GM10248 (cell line): ENCODE measurements at regions not wholly inside any gene's neighbourhood (a gene's known extent, or its start where the extent isn't known, plus 50 kb on each side); places are given as distances from the start of the nearest gene placed in this dataset.

ENCODE experiments used
- CTCF ChIA-PET: fragments of 300-600 bp; sonication (Branson Sonifier 250); formaldehyde crosslinking; extraction: SDS; loops from one replicate; lab custom pipeline; 2021; ENCODE audit warnings: antibody characterized with exemption; lab: Yijun Ruan, JAX
- POLR2A ChIA-PET: fragments of 350-650 bp; sonication (Branson Sonifier 250); formaldehyde crosslinking; extraction: SDS; loops from one replicate; lab custom pipeline; 2020; ENCODE audit warnings: antibody characterized with exemption; lab: Yijun Ruan, JAX
- DNase-seq: peaks from one replicate; pipeline ENCODE4 v3.0.0; 2012; ENCODE audit errors: extremely low spot score
- TF ChIP-seq, protein P1 (sequence below): IDR thresholded peaks from 2 replicates; pipeline ENCODE4 v1.5.1; 2012; ENCODE audit warnings: mild to moderate bottlenecking, low read depth; ENCODE audit errors: extremely low read depth, missing control alignments, control extremely low read depth

DNA sequence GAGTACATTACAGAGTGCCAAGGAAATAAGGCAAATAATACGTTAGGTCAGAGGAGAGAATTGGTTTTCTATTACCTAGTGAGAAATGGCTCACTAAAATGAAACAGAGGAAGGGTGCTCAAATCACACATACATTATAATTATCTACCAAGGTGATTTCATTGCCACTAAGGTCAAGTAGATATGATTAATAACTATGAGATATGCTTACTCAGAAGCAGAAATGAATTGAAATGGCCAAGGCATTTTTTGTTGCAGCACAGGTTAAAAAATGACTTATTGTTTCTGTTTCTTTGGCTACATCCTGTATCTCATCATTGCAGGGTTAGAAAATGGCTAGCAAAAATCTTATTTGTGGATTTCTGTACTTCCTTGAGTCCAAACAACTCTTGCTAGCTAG is 154.5 kb upstream of the GORAB start:
- ChIA-PET CTCF (no interaction called here), POLR2A (no interaction called here)
- DNase-seq: no peak
- TF ChIP-seq, protein P1, sequence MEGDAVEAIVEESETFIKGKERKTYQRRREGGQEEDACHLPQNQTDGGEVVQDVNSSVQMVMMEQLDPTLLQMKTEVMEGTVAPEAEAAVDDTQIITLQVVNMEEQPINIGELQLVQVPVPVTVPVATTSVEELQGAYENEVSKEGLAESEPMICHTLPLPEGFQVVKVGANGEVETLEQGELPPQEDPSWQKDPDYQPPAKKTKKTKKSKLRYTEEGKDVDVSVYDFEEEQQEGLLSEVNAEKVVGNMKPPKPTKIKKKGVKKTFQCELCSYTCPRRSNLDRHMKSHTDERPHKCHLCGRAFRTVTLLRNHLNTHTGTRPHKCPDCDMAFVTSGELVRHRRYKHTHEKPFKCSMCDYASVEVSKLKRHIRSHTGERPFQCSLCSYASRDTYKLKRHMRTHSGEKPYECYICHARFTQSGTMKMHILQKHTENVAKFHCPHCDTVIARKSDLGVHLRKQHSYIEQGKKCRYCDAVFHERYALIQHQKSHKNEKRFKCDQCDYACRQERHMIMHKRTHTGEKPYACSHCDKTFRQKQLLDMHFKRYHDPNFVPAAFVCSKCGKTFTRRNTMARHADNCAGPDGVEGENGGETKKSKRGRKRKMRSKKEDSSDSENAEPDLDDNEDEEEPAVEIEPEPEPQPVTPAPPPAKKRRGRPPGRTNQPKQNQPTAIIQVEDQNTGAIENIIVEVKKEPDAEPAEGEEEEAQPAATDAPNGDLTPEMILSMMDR: no peak

DNA sequence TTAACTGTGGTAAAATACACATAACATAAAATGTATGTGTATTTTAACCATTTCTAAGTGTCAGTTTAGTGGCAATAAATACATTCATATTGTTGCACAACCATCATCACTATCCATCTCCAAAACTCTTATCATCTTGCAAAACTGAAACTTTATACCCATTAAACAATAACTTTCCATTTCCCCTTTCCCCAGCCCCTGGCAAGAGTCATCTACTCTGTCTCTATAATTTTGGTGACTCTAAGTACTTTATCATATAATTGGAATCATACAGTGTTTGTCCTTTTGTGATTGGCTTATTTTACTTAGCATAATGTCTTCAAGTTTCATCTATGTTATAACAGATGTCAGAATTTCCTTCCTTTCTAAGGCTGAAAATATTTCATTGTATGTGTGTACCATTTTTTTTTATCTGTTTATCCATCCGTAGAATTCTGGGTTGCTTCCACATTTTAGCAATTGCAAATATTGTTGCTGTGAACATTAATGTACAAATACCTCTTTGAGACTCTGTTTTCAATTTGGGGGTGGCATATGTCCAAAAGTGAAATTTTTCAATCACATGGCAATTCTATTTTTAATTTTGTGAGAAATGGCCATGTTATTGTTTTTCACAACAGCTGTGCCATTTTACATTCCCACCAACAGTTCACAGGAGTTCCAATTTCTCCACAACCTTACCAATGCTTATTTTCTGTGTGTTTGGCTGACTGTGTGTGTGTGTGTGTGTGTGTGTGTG is 153.9 kb upstream of the GORAB start:
- TF ChIP-seq, protein P1: no peak
- no peak for DNase-seq
- CTCF ChIA-PET: no interaction called here
- POLR2A ChIA-PET: no interaction called here

DNA sequence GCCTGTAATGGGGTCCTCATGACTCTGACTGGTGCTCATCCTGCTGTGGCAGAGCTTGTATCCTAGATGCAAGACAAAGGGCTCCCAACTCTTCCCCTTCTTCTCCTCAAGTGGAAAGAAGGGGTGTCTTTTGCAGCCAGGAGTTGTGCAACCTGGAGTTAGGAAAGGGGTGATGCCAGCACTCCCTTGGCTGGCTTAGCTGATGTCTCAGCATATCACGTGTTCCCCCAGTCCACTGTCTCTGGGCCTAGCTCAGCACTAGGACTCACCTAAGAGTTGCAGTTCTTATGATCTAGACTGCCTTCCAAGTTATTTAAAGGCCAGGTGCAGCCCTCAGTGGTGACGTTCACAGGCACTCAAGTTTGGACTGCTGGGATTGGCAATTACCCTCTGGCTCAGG is 146.2 kb upstream of the GORAB start:
- TF ChIP-seq, protein P1: no peak
- ChIA-PET CTCF (no interaction called here), POLR2A (no interaction called here)
- DNase-seq: no peak

DNA sequence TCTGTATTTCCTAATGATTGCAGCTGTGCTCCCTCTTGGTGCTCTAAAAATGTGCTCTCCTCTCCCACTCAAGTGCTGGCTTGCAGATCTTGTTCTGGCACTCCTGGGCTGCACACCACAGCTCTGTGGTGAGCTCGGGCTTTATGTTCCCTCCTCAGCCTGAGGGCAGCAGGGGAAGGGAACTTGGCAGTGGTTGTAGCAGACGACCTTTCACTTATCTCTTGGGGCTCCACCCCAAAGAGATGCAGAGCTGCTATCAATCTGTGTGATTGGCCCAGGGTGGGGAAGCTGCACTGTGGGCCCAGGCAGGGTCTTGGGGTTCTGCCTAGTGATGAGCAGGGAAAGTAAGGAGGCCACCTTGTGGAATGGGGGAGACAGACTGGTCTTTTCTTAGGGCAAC is 143.5 kb upstream of the GORAB start:
- TF ChIP-seq, protein P1: no peak
- POLR2A ChIA-PET: no interaction called here
- CTCF ChIA-PET: no interaction called here
- no peak for DNase-seq

DNA sequence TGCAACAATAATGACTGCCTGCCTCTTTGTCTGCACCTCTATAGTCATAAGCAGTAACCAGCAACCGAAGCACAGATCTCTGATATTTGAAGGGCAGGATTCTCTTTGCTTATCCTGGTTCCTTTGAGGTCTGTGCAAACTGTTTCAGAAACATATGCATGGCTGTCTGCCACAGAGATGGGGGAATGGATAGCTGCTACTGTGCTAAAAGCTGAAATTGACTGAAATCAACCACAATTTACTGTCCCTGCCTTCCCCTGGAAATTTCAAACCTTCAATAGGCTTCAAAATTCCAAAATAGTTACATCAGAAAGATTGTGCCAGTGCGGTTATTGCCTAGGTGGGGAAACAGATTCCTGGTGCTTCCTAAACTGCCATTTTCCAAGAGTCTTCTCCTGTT is 136.8 kb upstream of the GORAB start:
- TF ChIP-seq, protein P1: no peak
- ChIA-PET POLR2A (no interaction called here), CTCF (no interaction called here)
- no peak for DNase-seq

DNA sequence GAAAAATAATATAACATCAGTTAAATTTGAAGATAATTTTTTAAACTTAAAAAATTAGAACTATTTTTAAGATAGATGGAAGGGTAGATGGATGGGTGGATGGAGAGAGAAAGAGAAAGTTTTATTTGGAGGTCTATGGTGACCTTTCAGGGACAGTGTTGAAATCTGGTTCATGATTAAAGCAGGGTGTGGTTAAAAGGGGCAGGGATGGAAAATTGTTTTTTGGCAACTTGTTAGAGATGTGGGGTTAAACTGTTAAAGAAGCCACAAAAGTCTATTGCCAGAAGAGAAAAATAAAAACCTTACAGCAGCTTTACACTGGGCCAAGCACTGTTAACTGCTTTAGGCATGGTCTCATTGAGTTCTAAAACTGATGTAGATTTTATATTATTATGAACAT is 134.9 kb upstream of the GORAB start:
- ChIA-PET POLR2A (no interaction called here), CTCF (no interaction called here)
- DNase-seq: no peak
- TF ChIP-seq, protein P1: no peak
